Neuronal stem cell (in vitro differentiated cells): ENCODE measurements at regions not wholly inside any gene's neighbourhood (a gene's known extent, or its start where the extent isn't known, plus 50 kb on each side); places are given as distances from the start of the nearest gene placed in this dataset.

Source experiments
- DNase-seq: peaks from one replicate; pipeline ENCODE4 v3.0.0-alpha.2; 2013; ENCODE audit warnings: low spot score
- H2AFZ ChIP-seq: one replicate; pipeline ENCODE4 v1.6.1; 2013; ENCODE audit warnings: mild to moderate bottlenecking, low read length, inconsistent platforms
- H2AK5ac ChIP-seq: 2 replicates; pipeline ENCODE4 v1.6.1; 2013; ENCODE audit warnings: low read depth, mild to moderate bottlenecking, inconsistent platforms, low read length, moderate library complexity, mixed read lengths
- H2BK120ac ChIP-seq: 2 replicates; pipeline ENCODE4 v1.6.1; 2013; ENCODE audit warnings: low read depth, mild to moderate bottlenecking, inconsistent platforms, low read length, moderate library complexity, mixed read lengths
- H2BK12ac ChIP-seq: one replicate; pipeline ENCODE4 v1.6.1; 2013; ENCODE audit warnings: low read length, inconsistent platforms
- H2BK15ac ChIP-seq: 2 replicates; pipeline ENCODE4 v1.6.1; 2013; ENCODE audit warnings: mild to moderate bottlenecking, low read length, inconsistent platforms, mixed read lengths
- H2BK5ac ChIP-seq: one replicate; pipeline ENCODE4 v1.6.1; 2013; ENCODE audit warnings: inconsistent platforms, mild to moderate bottlenecking, low read length, moderate library complexity
- H3K14ac ChIP-seq: one replicate; pipeline ENCODE4 v1.6.1; 2013; ENCODE audit warnings: low read length, inconsistent platforms
- H3K18ac ChIP-seq: 2 replicates; pipeline ENCODE4 v1.6.1; 2013; ENCODE audit warnings: low read length, inconsistent platforms
- H3K23ac ChIP-seq: 2 replicates; pipeline ENCODE4 v1.6.1; 2013; ENCODE audit warnings: low read depth, mild to moderate bottlenecking, mixed read lengths, low read length, inconsistent platforms; ENCODE audit not compliant: poor library complexity
- H3K27ac ChIP-seq: replicated peaks from 3 replicates; pipeline ENCODE4 v1.5.1; 2013; ENCODE audit warnings: low read length, inconsistent platforms
- H3K27me3 ChIP-seq, 3 experiments: 2 replicates each; pipeline ENCODE4 v1.6.1; 2013; ENCODE audit warnings: low read length in 3 of 3, mild to moderate bottlenecking in 2 of 3, inconsistent platforms in 1 of 3, low read depth in 1 of 3, mixed read lengths in 1 of 3, moderate library complexity in 1 of 3; ENCODE audit not compliant: control insufficient read depth in 3 of 3, insufficient read depth in 3 of 3
- H3K36me3 ChIP-seq, 2 donors: replicated peaks in 1 of 2; 2 replicates each; pipeline ENCODE4 v1.6.1; 2013; ENCODE audit warnings: low read length in 2 of 2; ENCODE audit not compliant: control insufficient read depth in 2 of 2, insufficient read depth in 2 of 2
- H3K4ac ChIP-seq: 2 replicates; pipeline ENCODE4 v1.6.1; 2013; ENCODE audit warnings: inconsistent platforms, mild to moderate bottlenecking, low read length, moderate library complexity
- H3K4me1 ChIP-seq, 2 donors: 1 replicate in 1 of 2; 2 replicates in 1 of 2; pipeline ENCODE4 v1.6.1; 2013; ENCODE audit warnings: low read length in 2 of 2, low read depth in 1 of 2; ENCODE audit not compliant: control insufficient read depth in 2 of 2, insufficient read depth in 1 of 2
- H3K4me2 ChIP-seq: one replicate; pipeline ENCODE4 v1.6.1; 2013; ENCODE audit warnings: mild to moderate bottlenecking, low read length, inconsistent platforms; ENCODE audit not compliant: insufficient read depth, poor library complexity, severe bottlenecking
- H3K4me3 ChIP-seq, 2 donors: 2 replicates each; pipeline ENCODE4 v1.5.1; 2013; ENCODE audit warnings: low read length in 2 of 2, mild to moderate bottlenecking in 2 of 2, inconsistent platforms in 1 of 2, moderate library complexity in 1 of 2
- H3K79me1 ChIP-seq: one replicate; pipeline ENCODE4 v1.6.1; 2013; ENCODE audit warnings: low read depth, mild to moderate bottlenecking, inconsistent platforms, low read length, moderate library complexity
- H3K9ac ChIP-seq: one replicate; pipeline ENCODE4 v1.6.1; 2013; ENCODE audit warnings: mild to moderate bottlenecking, low read depth, low read length, inconsistent platforms; ENCODE audit not compliant: poor library complexity
- H3K9me3 ChIP-seq, 2 donors: replicated peaks in 1 of 2; 2 replicates each; pipeline versions ENCODE3 to v1.6.1; 2013; ENCODE audit warnings: low read length in 2 of 2, mild to moderate bottlenecking in 2 of 2, inconsistent platforms in 1 of 2, low read depth in 1 of 2, mixed read lengths in 1 of 2, moderate library complexity in 1 of 2; ENCODE audit not compliant: control insufficient read depth in 2 of 2, insufficient read depth in 1 of 2
- H4K8ac ChIP-seq: one replicate; pipeline ENCODE4 v1.6.1; 2013; ENCODE audit warnings: low read depth, mild to moderate bottlenecking, inconsistent platforms, low read length, moderate library complexity
- H4K91ac ChIP-seq: one replicate; pipeline ENCODE4 v1.6.1; 2013; ENCODE audit warnings: low read length, low read depth, mild to moderate bottlenecking, inconsistent platforms; ENCODE audit not compliant: poor library complexity
- WGBS, 2 donors: extraction: QIAGEN DNeasy Blood & Tissue Kit; methylation state at CpG; one replicate each; pipeline ENCODE4 v1.1.7; 2013; ENCODE audit warnings: missing lambda C conversion rate in 2 of 2, mixed read lengths in 1 of 2; ENCODE audit not compliant: insufficient read length in 2 of 2, insufficient replicate concordance in 1 of 2; ENCODE audit errors: extremely low coverage in 2 of 2; 5-methylcytosine and 5-hydroxymethylcytosine counted together

GRCh38 chr9:19511694-19512093 is 102.9 kb downstream of the ACER2 start:
- H3K79me1 ChIP-seq: no peaks in the 10 kb centered on the region
- H3K4me3 ChIP-seq: no peak overlapping the region
- H3K9ac ChIP-seq: no peak overlapping the region
- H3K27me3 ChIP-seq: peaks cover 0 to 3% (median 0%) of the 10 kb centered on the region in 3 experiments
- no peak overlapping the region for H3K4ac ChIP-seq
- H3K4me1 ChIP-seq: peaks cover 0 to 1% of the 10 kb centered on the region in 2 donors
- no peak overlapping the region for H4K91ac ChIP-seq
- H2BK15ac ChIP-seq: no peak overlapping the region
- no peak overlapping the region for H2AK5ac ChIP-seq
- H2BK120ac ChIP-seq: no peak overlapping the region
- no peak overlapping the region for H3K4me2 ChIP-seq
- H3K18ac ChIP-seq: no peak overlapping the region
- H2AFZ ChIP-seq: no peak overlapping the region
- no peak overlapping the region for H3K14ac ChIP-seq
- H2BK12ac ChIP-seq: no peak overlapping the region
- no peak overlapping the region for H2BK5ac ChIP-seq
- no peak overlapping the region for H4K8ac ChIP-seq
- no CpG with 5 or more reads among the region's 3 CpGs for WGBS, 2 donors
- H3K36me3 ChIP-seq: no peaks in the 10 kb centered on the region
- no peaks in the 10 kb centered on the region for H3K9me3 ChIP-seq
- H3K27ac ChIP-seq: no peak overlapping the region
- DNase-seq: no peak
- no peak overlapping the region for H3K23ac ChIP-seq

- WGBS, 2 donors: no CpG with 5 or more reads among the region's 4 CpGs
- no peak overlapping the region for H2BK5ac ChIP-seq
- no peak overlapping the region for H3K18ac ChIP-seq
- H3K9ac ChIP-seq: no peak overlapping the region
- H3K36me3 ChIP-seq: no peaks in the 10 kb centered on the region
- H2BK12ac ChIP-seq: no peak overlapping the region
- no peak overlapping the region for H3K4ac ChIP-seq
- DNase-seq: no peak
- H3K27me3 ChIP-seq: peaks cover 0 to 3% (median 0%) of the 10 kb centered on the region in 3 experiments
- no peak overlapping the region for H3K14ac ChIP-seq
- H2AK5ac ChIP-seq: no peak overlapping the region
- H2BK120ac ChIP-seq: no peak overlapping the region
- H3K4me2 ChIP-seq: no peak overlapping the region
- H3K4me1 ChIP-seq: peaks cover 0 to 1% of the 10 kb centered on the region in 2 donors
- no peak overlapping the region for H2AFZ ChIP-seq
- H3K4me3 ChIP-seq: no peak overlapping the region
- no peak overlapping the region for H2BK15ac ChIP-seq
- H3K23ac ChIP-seq: no peak overlapping the region
- no peak overlapping the region for H4K91ac ChIP-seq
- no peak overlapping the region for H3K27ac ChIP-seq
- no peak overlapping the region for H4K8ac ChIP-seq
- no peaks in the 10 kb centered on the region for H3K79me1 ChIP-seq
- H3K9me3 ChIP-seq: no peaks in the 10 kb centered on the region
These were observed 102.1 kb downstream of the ACER2 start for GRCh38 chr9:19510907-19511306.
